Right renal pelvis (tissue), 4 donors: ENCODE measurements at regions not wholly inside any gene's neighbourhood (a gene's known extent, or its start where the extent isn't known, plus 50 kb on each side); places are given as distances from the start of the nearest gene placed in this dataset.
"Not testable (repeated sequence)": the region's sequence is repeated elsewhere in the genome, so short reads cannot be mapped to it uniquely, and the experiment has no call there.

Experiments
- DNase-seq, 4 donors: peaks; one replicate each; pipeline ENCODE4 v3.0.0-alpha.2; 2013; ENCODE audit warnings: low read depth in 4 of 4, low spot score in 3 of 4, missing footprints in 1 of 4

DNA sequence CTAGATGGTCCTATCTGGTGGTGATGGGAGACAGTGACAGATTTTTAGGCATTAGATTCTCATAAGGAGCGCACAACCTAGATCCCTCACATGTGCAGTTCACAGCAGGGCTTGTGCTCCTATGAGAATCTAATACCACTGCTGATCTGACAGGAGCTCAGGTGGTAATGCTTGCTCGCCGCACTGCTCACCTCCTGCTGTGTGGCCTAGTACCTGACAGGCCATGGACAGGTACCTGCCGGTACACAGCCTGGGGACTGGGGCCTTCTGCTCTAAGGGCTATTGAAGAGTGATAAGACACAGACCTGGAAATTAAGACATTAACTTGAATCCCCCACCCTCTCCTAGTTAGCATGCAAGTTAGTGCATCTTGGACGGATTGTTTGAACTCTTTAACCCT lies 64.4 kb downstream of the KLRB1 start:
- not testable (repeated sequence) for DNase-seq

- not testable (repeated sequence) for DNase-seq
These were observed 64.9 kb downstream of the KLRB1 start for GRCh38 chr12:9542827-9543226.

DNA sequence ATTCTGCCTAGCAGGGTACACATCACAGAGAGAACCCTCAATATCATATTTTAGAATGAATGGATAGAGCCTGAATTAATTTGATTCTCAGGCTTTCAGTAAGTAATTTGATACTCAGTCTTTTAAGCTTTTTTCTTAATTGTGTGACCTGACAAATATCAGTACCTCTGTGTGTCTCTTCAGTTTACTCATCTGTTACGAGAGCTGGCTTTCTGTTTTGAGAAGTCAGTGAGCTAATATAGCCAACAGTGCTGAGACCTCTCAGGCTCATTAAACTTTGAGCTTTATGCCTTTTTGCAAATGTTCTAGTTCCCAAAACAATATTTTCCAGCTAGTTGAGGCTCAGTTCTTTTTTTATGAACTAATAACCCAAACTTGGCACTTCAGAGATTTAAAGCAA lies 91.8 kb downstream of the KLRB1 start:
- not testable (repeated sequence) for DNase-seq

DNA sequence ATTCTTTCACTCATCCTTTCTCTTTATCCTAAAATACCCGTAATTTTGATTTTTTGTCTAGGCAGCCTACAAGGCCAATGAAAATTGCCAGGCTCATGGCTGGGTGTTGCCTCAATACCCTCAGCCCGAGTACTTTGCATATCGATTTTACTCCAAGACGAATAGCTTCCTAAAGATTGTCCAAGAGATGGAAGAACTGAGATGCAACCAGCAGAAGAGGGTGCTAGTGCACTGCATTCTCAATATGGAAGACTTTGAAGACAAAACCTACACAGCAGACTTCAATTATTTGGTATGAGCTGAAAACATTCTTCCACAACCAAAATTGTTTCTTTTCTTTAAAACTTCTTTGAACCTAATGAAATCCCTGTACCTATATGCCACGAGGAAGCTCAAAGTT lies 95.0 kb downstream of the KLRB1 start:
- DNase-seq, result not testable (repeated sequence)

DNA sequence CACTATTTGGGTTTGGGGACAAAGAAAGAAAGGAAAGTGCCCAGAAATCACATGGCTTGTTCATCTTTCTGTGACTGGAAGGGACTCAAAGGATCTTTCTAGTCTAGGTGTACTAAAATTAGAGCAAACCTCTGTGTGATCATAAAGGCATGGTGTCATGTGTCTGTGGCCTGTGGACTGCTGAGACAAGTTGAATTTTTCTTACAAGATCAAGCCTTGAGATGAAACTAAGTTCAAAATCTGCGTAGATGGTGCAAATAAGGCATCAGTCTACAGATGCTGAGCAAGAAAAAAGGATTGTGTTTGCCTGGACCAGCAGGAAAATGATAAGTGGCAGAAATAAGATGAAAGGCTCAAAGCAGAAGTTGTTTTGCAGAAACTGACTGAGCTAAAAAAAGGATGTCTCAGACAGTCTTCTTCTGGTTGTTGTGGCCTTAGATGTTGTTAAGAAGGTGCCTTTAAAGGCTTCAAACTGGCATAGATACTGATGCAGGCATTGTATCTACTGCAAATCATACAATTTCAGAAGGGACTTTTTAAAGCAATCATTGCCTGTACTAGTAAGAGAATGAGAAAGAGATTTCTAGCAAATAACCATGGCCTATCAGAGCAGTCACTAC lies 97.2 kb downstream of the KLRB1 start:
- not testable (repeated sequence) for DNase-seq

GRCh38 chr12:9509464-9510161 lies 98.1 kb downstream of the KLRB1 start:
- DNase-seq, result no peak

- DNase-seq, result no peak
These were observed 101.0 kb downstream of the KLRB1 start for GRCh38 chr12:9506746-9507145.

DNA sequence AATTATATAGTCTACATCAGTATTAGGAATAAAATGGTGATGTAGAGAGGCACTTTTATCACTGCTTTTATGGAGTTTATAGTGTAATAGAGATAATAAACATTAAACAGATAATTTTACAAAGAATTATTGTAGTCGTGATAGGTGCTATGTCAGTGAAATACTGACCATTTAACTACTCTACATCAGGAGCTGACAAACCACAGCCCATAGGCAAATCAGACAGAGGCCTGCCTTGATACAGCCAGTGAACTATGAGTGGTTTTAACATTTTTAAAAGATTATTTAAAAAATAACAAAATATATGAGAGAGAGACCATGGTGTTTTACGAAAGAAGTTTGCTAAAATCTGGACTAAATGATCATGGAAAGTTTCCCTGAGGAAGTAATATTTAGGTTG lies 104.3 kb downstream of the KLRB1 start:
- DNase-seq, result not testable (repeated sequence)

GRCh38 chr12:9502845-9503244 lies 104.9 kb downstream of the KLRB1 start:
- not testable (repeated sequence) for DNase-seq

DNA sequence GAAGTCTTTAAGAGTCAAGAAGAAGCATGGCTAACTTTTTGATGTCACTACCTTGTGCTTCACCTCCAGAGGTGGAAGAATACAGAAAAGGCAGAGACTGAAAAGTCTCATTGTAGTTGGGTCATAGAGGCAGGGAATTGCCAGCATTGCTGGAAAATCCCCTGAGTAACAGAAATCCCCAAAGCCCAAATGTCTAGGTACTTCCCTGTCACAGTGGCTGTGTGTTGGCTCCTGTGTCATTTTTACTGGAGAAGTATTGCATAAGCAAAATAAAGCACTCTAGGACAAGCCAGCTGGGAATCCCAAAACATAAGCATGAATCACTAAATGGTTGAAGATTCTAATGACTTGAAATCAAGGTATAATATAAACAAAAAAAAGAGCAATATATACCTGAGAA lies 114.4 kb downstream of the KLRB1 start:
- not testable (repeated sequence) for DNase-seq

- not testable (repeated sequence) for DNase-seq
These were observed 126.4 kb downstream of the KLRB1 start for GRCh38 chr12:9481289-9481688.

DNA sequence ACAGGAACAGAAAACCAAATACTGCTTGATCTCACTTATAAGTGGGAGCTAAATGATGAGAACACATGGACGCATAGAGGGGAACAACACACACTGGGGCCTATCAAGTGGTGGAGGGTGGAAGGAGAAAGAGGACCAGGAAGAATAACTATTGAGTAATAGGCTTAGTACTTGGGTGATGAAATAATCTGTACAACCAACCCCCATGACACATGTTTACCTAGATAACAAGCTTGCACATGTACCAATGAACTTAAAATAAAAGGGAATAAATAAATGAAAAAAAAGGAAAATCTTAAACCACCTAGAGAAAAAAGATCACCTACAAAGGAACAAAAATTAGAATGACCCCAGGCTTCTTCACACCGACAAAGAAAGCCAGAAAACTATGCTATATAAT lies 133.5 kb downstream of the KLRB1 start:
- not testable (repeated sequence) for DNase-seq

GRCh38 chr12:9473638-9474037 lies 134.1 kb downstream of the KLRB1 start:
- DNase-seq, result not testable (repeated sequence)

- DNase-seq, result not testable (repeated sequence)
These were observed 136.2 kb downstream of the KLRB1 start for GRCh38 chr12:9471501-9471900.

DNA sequence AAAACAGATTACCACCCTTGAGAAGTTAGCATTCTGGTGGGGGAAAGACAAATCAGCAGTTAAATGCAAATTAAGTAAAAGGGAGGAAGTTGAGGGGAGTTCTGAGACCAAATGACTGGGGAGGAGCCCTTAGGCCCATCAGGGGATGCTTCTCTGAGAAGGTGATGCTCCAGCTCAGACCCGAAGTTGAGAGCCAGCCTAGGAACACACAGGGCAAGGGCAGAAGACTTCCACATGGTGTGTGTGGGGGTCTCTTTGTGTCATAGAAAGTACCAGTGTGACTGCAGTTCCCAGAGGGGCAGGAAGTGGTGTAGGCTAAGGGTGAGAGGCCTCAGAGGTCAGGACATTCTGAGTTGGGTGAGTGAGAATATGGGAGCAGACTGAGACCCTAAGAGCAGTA lies 137.3 kb downstream of the KLRB1 start:
- DNase-seq, result not testable (repeated sequence)

DNA sequence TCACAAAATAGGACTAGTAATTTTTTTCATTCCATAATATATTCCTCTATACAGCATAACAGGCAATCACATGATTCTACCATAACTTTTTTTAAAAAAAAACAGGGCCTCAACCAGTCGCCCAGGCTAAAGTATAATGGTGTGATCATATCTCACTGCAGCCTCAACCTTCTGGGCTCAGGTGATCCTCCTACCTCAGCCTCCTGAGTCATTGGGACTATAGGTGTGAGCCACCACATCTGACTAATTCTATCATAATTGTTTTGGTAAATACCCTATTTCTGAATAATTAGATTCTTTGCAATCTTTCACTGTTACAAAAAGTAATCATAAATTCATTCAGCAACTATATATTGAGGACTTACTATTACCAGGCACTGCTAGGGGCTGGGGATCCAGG lies 137.8 kb downstream of the KLRB1 start:
- not testable (repeated sequence) for DNase-seq

GRCh38 chr12:9469463-9469862 lies 138.3 kb downstream of the KLRB1 start:
- DNase-seq, result not testable (repeated sequence)

- DNase-seq, result peak in 2 of 4 donors; percentile 20 to 37
These were observed 138.7 kb downstream of the KLRB1 start for GRCh38 chr12:9468998-9469397.

DNA sequence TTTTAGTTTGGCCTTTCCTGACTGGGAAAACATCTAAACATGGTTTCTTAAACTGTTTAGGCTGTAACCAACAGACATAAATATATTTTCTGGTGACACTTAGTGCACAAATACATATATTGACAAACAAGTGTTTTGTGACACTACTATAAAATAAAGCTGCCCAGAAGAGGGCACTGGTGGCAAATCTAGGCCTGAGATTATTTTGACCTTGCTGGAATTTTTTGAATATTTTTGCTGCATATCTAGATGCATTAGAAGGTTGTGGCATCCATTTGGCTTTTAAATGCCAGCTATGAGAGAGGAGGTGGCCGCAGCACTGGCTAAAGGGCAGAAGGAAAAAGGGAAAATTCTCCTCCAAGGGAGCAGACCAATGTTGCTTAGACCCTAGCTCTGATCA lies 139.6 kb downstream of the KLRB1 start:
- DNase-seq, result not testable (repeated sequence)

GRCh38 chr12:9464408-9464807 lies 143.3 kb downstream of the KLRB1 start:
- no peak for DNase-seq

DNA sequence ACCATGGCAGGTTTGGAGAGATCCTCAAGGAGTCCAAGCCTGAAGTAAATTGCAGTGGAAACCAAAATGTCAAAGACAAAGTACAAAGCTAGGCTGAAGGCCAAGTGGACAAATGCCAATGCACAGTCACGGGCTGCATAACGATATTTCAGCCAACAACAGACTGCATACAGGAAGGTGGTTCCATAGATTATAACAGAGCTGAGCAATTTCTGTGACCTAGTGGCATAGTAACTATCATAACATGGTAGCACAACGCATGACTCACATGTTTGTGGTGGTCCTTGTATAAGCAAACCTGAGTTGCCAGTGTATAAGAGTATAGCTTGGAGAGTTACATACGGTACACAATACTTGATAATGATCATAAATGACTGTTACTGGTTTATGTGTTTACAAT lies 152.2 kb downstream of the KLRB1 start:
- DNase-seq, result not testable (repeated sequence)

DNA sequence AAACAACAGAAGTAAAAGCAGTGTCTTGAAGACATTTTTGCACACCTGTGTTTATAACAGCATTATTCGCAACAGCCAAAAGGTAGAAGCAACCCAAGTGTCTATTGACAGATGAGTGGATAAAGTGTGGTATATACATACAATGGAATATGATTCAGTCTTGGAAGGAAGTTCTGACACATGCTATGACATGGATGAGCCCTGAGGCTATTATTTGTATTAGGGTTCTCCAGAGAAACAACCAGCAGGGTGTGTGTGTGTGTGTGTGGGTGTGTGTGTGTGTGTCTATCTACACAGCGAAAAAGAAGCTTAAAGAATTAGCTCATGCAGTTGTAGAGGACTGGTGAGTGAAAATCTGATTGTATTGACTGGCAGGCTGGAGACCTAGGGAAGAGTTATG lies 153.7 kb downstream of the KLRB1 start:
- not testable (repeated sequence) for DNase-seq
